ENCODE measurements at regions not wholly inside any gene's neighbourhood (a gene's known extent, or its start where the extent isn't known, plus 50 kb on each side); places are given as distances from the start of the nearest gene placed in this dataset.

GRCh38 chrX:121635141-121635540 is 587.7 kb downstream of the GLUD2 start:
- TF ChIP-seq CTCF (IDR thresholded peaks at IDR 0.05; ENCODE audit: poor library complexity) (no peak), EZH2 (IDR thresholded peaks at IDR 0.05; ENCODE audit: borderline replicate concordance) (no peak)

All from hepatocyte (in vitro differentiated cells).